ENCODE measurements at regions not wholly inside any gene's neighbourhood (a gene's known extent, or its start where the extent isn't known, plus 50 kb on each side); places are given as distances from the start of the nearest gene placed in this dataset.

GRCh38 chr18:10367836-10368235 lies 86.6 kb upstream of the APCDD1 start:
- Histone ChIP-seq H3K4me1 (ENCODE audit: control insufficient read depth, insufficient read depth, low read length, poor library complexity, severe bottlenecking) (no peaks in the 10 kb centered on the region), H3K27ac (ENCODE audit: insufficient read depth, low read length, poor library complexity, severe bottlenecking) (no peak overlapping the region), H3K27me3 (ENCODE audit: control insufficient read depth, insufficient read depth, low read length) (no peaks in the 10 kb centered on the region), H3K9me3 (ENCODE audit: control insufficient read depth in 2 of 2, low read length in 2 of 2) (no peaks in the 10 kb centered on the region), H3K36me3 (ENCODE audit: control insufficient read depth, insufficient read depth, low read length) (no peaks in the 10 kb centered on the region), H3K4me3 (ENCODE audit: low read depth, low read length) (no peak overlapping the region)
- H3K4me1 Mint-ChIP-seq = no peaks in the 10 kb centered on the region
- H3K27ac Mint-ChIP-seq = no peak overlapping the region
- DNase-seq (no peak), ATAC-seq (ENCODE audit: low read depth in 2 of 2) (no peak)
- no peaks in the 10 kb centered on the region for H3K27me3 Mint-ChIP-seq
- peaks cover 0 to 5% (median 0%) of the 10 kb centered on the region in 7 donors for H3K9me3 Mint-ChIP-seq
- no peaks in the 10 kb centered on the region for H3K36me3 Mint-ChIP-seq
- H3K4me3 Mint-ChIP-seq = no peak overlapping the region

- no peaks in the 10 kb centered on the region for H3K9me3 ChIP-seq (ENCODE audit: control insufficient read depth in 2 of 2, low read length in 2 of 2)
- H3K36me3 ChIP-seq (ENCODE audit: control insufficient read depth, insufficient read depth, low read length) = no peaks in the 10 kb centered on the region
- Mint-ChIP-seq H3K4me1 (no peaks in the 10 kb centered on the region), H3K36me3 (no peaks in the 10 kb centered on the region), H3K4me3 (no peak overlapping the region), H3K9me3 (peaks cover 0 to under 1% (median 0%) of the 10 kb centered on the region in 7 donors), H3K27ac (no peak overlapping the region), H3K27me3 (no peaks in the 10 kb centered on the region)
- H3K4me3 ChIP-seq (ENCODE audit: low read depth, low read length) = no peak overlapping the region
- H3K4me1 ChIP-seq (ENCODE audit: control insufficient read depth, insufficient read depth, low read length, poor library complexity, severe bottlenecking) = no peaks in the 10 kb centered on the region
- no peaks in the 10 kb centered on the region for H3K27me3 ChIP-seq (ENCODE audit: control insufficient read depth, insufficient read depth, low read length)
- DNase-seq (no peak), ATAC-seq (ENCODE audit: low read depth in 2 of 2) (no peak)
- H3K27ac ChIP-seq (ENCODE audit: insufficient read depth, low read length, poor library complexity, severe bottlenecking) = no peak overlapping the region
These were observed 85.7 kb upstream of the APCDD1 start for GRCh38 chr18:10368456-10369453.

GRCh38 chr18:10370716-10371115 lies 83.7 kb upstream of the APCDD1 start:
- DNase-seq (no peak), ATAC-seq (ENCODE audit: low read depth in 2 of 2) (no peak)
- no peaks in the 10 kb centered on the region for H3K27me3 Mint-ChIP-seq
- no peak overlapping the region for H3K27ac ChIP-seq (ENCODE audit: insufficient read depth, low read length, poor library complexity, severe bottlenecking)
- no peaks in the 10 kb centered on the region for H3K36me3 Mint-ChIP-seq
- no peaks in the 10 kb centered on the region for H3K4me1 Mint-ChIP-seq
- H3K27ac Mint-ChIP-seq = no peak overlapping the region
- H3K4me1 ChIP-seq (ENCODE audit: control insufficient read depth, insufficient read depth, low read length, poor library complexity, severe bottlenecking) = no peaks in the 10 kb centered on the region
- H3K9me3 ChIP-seq (ENCODE audit: control insufficient read depth in 2 of 2, low read length in 2 of 2) = no peaks in the 10 kb centered on the region
- H3K4me3 ChIP-seq (ENCODE audit: low read depth, low read length) = no peak overlapping the region
- H3K4me3 Mint-ChIP-seq = no peak overlapping the region
- H3K36me3 ChIP-seq (ENCODE audit: control insufficient read depth, insufficient read depth, low read length) = no peaks in the 10 kb centered on the region
- H3K9me3 Mint-ChIP-seq = no peaks in the 10 kb centered on the region
- no peaks in the 10 kb centered on the region for H3K27me3 ChIP-seq (ENCODE audit: control insufficient read depth, insufficient read depth, low read length)

- Histone ChIP-seq H3K27ac (ENCODE audit: insufficient read depth, low read length, poor library complexity, severe bottlenecking) (no peak overlapping the region), H3K4me3 (ENCODE audit: low read depth, low read length) (no peak overlapping the region), H3K4me1 (ENCODE audit: control insufficient read depth, insufficient read depth, low read length, poor library complexity, severe bottlenecking) (no peaks in the 10 kb centered on the region), H3K9me3 (ENCODE audit: control insufficient read depth in 2 of 2, low read length in 2 of 2) (no peaks in the 10 kb centered on the region), H3K36me3 (ENCODE audit: control insufficient read depth, insufficient read depth, low read length) (no peaks in the 10 kb centered on the region), H3K27me3 (ENCODE audit: control insufficient read depth, insufficient read depth, low read length) (no peaks in the 10 kb centered on the region)
- H3K27me3 Mint-ChIP-seq = no peaks in the 10 kb centered on the region
- ATAC-seq (ENCODE audit: low read depth in 2 of 2) (no peak), DNase-seq (no peak)
- no peaks in the 10 kb centered on the region for H3K9me3 Mint-ChIP-seq
- H3K36me3 Mint-ChIP-seq = no peaks in the 10 kb centered on the region
- H3K27ac Mint-ChIP-seq = no peak overlapping the region
- no peak overlapping the region for H3K4me3 Mint-ChIP-seq
- no peaks in the 10 kb centered on the region for H3K4me1 Mint-ChIP-seq
These were observed 83.3 kb upstream of the APCDD1 start for GRCh38 chr18:10371165-10371564.

DNA sequence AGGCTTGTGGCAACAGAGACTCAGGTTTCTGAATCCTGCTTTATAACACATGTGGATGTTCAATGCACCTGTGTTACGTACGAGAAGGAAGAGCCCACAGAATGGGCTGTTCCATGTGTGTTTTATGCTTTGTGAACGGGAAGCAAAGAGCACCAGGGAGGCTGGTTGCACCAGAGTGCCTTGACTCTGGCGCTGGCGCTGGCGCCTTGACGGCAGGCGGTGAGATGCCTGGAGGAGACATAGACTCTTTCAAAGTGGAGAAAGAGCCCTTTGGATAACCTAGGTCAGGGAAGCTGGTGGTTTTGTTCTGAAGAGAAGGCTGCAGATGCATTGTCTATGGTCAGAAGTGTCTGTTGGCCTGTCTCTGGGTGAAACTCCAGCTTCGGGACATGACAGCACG lies 80.2 kb upstream of the APCDD1 start:
- Histone ChIP-seq H3K27ac (ENCODE audit: insufficient read depth, low read length, poor library complexity, severe bottlenecking) (no peak overlapping the region), H3K36me3 (ENCODE audit: control insufficient read depth, insufficient read depth, low read length) (no peaks in the 10 kb centered on the region), H3K4me1 (ENCODE audit: control insufficient read depth, insufficient read depth, low read length, poor library complexity, severe bottlenecking) (no peaks in the 10 kb centered on the region), H3K27me3 (ENCODE audit: control insufficient read depth, insufficient read depth, low read length) (no peaks in the 10 kb centered on the region), H3K9me3 (ENCODE audit: control insufficient read depth in 2 of 2, low read length in 2 of 2) (no peaks in the 10 kb centered on the region), H3K4me3 (ENCODE audit: low read depth, low read length) (no peak overlapping the region)
- H3K36me3 Mint-ChIP-seq = no peaks in the 10 kb centered on the region
- peaks cover 0 to 2% (median 0%) of the 10 kb centered on the region in 7 donors for H3K9me3 Mint-ChIP-seq
- H3K27ac Mint-ChIP-seq = no peak overlapping the region
- DNase-seq (no peak), ATAC-seq (ENCODE audit: low read depth in 2 of 2) (no peak)
- H3K27me3 Mint-ChIP-seq = no peaks in the 10 kb centered on the region
- no peaks in the 10 kb centered on the region for H3K4me1 Mint-ChIP-seq
- no peak overlapping the region for H3K4me3 Mint-ChIP-seq

GRCh38 chr18:10374636-10375293 lies 79.7 kb upstream of the APCDD1 start:
- Mint-ChIP-seq H3K27ac (no peak overlapping the region), H3K4me3 (no peak overlapping the region), H3K36me3 (no peaks in the 10 kb centered on the region), H3K9me3 (peaks cover 0 to 2% (median 0%) of the 10 kb centered on the region in 7 donors), H3K4me1 (no peaks in the 10 kb centered on the region), H3K27me3 (no peaks in the 10 kb centered on the region)
- H3K4me3 ChIP-seq (ENCODE audit: low read depth, low read length) = no peak overlapping the region
- no peaks in the 10 kb centered on the region for H3K4me1 ChIP-seq (ENCODE audit: control insufficient read depth, insufficient read depth, low read length, poor library complexity, severe bottlenecking)
- no peaks in the 10 kb centered on the region for H3K36me3 ChIP-seq (ENCODE audit: control insufficient read depth, insufficient read depth, low read length)
- ATAC-seq (ENCODE audit: low read depth in 2 of 2) = no peak
- DNase-seq = no peak
- H3K9me3 ChIP-seq (ENCODE audit: control insufficient read depth in 2 of 2, low read length in 2 of 2) = no peaks in the 10 kb centered on the region
- no peak overlapping the region for H3K27ac ChIP-seq (ENCODE audit: insufficient read depth, low read length, poor library complexity, severe bottlenecking)
- H3K27me3 ChIP-seq (ENCODE audit: control insufficient read depth, insufficient read depth, low read length) = no peaks in the 10 kb centered on the region

- DNase-seq = no peak
- H3K9me3 Mint-ChIP-seq = peaks cover 0 to 4% (median 0%) of the 10 kb centered on the region in 7 donors
- no peak overlapping the region for H3K4me3 Mint-ChIP-seq
- H3K36me3 Mint-ChIP-seq = no peaks in the 10 kb centered on the region
- no peaks in the 10 kb centered on the region for H3K27me3 ChIP-seq (ENCODE audit: control insufficient read depth, insufficient read depth, low read length)
- H3K4me1 ChIP-seq (ENCODE audit: control insufficient read depth, insufficient read depth, low read length, poor library complexity, severe bottlenecking) = no peaks in the 10 kb centered on the region
- H3K27ac Mint-ChIP-seq = no peak overlapping the region
- H3K9me3 ChIP-seq (ENCODE audit: control insufficient read depth in 2 of 2, low read length in 2 of 2) = no peaks in the 10 kb centered on the region
- H3K4me1 Mint-ChIP-seq = no peaks in the 10 kb centered on the region
- H3K27me3 Mint-ChIP-seq = no peaks in the 10 kb centered on the region
- H3K36me3 ChIP-seq (ENCODE audit: control insufficient read depth, insufficient read depth, low read length) = no peaks in the 10 kb centered on the region
- no peak overlapping the region for H3K27ac ChIP-seq (ENCODE audit: insufficient read depth, low read length, poor library complexity, severe bottlenecking)
- no peak for ATAC-seq (ENCODE audit: low read depth in 2 of 2)
- no peak overlapping the region for H3K4me3 ChIP-seq (ENCODE audit: low read depth, low read length)
These were observed 77.7 kb upstream of the APCDD1 start for GRCh38 chr18:10376731-10377130.
